SKM-1 (cell line): ENCODE measurements at regions not wholly inside any gene's neighbourhood (a gene's known extent, or its start where the extent isn't known, plus 50 kb on each side); places are given as distances from the start of the nearest gene placed in this dataset.
"Not testable (repeated sequence)": the region's sequence is repeated elsewhere in the genome, so short reads cannot be mapped to it uniquely, and the experiment has no call there.

Experiments
- DNase-seq: peaks from one replicate; lab custom pipeline; 2025; ENCODE audit not compliant: unreplicated experiment; lab: John Stamatoyannopoulos, UW

- no peak for DNase-seq
These were observed 1423.9 kb downstream of the BRD1 start for GRCh38 chr22:48403521-48404403.

- no peak for DNase-seq
These were observed 1425.1 kb downstream of the BRD1 start for GRCh38 chr22:48402591-48403031.

GRCh38 chr22:48401523-48401922, 1426.2 kb downstream of the BRD1 start:
- DNase-seq, result not testable (repeated sequence)

GRCh38 chr22:48398181-48398905, 1429.3 kb downstream of the BRD1 start:
- DNase-seq, result no peak

- DNase-seq, result no peak
These were observed 1430.0 kb downstream of the BRD1 start for GRCh38 chr22:48397531-48398180.

- DNase-seq, result no peak
These were observed 1430.7 kb downstream of the BRD1 start for GRCh38 chr22:48396785-48397530.

- DNase-seq, result no peak
These were observed 1431.4 kb downstream of the BRD1 start for GRCh38 chr22:48396091-48396784.

- DNase-seq, result no peak
These were observed 1432.5 kb downstream of the BRD1 start for GRCh38 chr22:48395201-48395600.

GRCh38 chr22:48394787-48395186, 1432.9 kb downstream of the BRD1 start:
- DNase-seq, result no peak

- no peak for DNase-seq
These were observed 1433.8 kb downstream of the BRD1 start for GRCh38 chr22:48393885-48394284.

- DNase-seq, result no peak
These were observed 1434.7 kb downstream of the BRD1 start for GRCh38 chr22:48393041-48393370.

- no peak for DNase-seq
These were observed 1435.9 kb downstream of the BRD1 start for GRCh38 chr22:48391820-48392219.

GRCh38 chr22:48391171-48391711, 1436.4 kb downstream of the BRD1 start:
- no peak for DNase-seq

GRCh38 chr22:48389916-48390315, 1437.8 kb downstream of the BRD1 start:
- no peak for DNase-seq

GRCh38 chr22:48382197-48382596, 1445.5 kb downstream of the BRD1 start:
- no peak for DNase-seq

- no peak for DNase-seq
These were observed 1447.5 kb downstream of the BRD1 start for GRCh38 chr22:48380016-48380665.

GRCh38 chr22:48379371-48379770, 1448.3 kb downstream of the BRD1 start:
- DNase-seq, result no peak

- DNase-seq, result no peak
These were observed 1449.0 kb downstream of the BRD1 start for GRCh38 chr22:48378673-48379072.

- no peak for DNase-seq
These were observed 1450.5 kb downstream of the BRD1 start for GRCh38 chr22:48376936-48377712.
